MCF 10A (cell line): ENCODE measurements at regions not wholly inside any gene's neighbourhood (a gene's known extent, or its start where the extent isn't known, plus 50 kb on each side); places are given as distances from the start of the nearest gene placed in this dataset.

Experiments
- BruUV-seq: library from RNA; stranded (reverse); fragments of 400-500 nt; replicated peaks from 2 replicates; lab custom pipeline; 2021; lab: Mats Ljungman, UMichigan
- CTCF ChIA-PET: fragments of 300-600 bp; sonication (Branson Sonifier 250); formaldehyde crosslinking; extraction: SDS; loops from one replicate; lab custom pipeline; 2021; ENCODE audit warnings: antibody characterized with exemption, inconsistent platforms; lab: Yijun Ruan, JAX
- POLR2A ChIA-PET: fragments of 300-600, 350-650 bp; sonication (Branson Sonifier 250); formaldehyde crosslinking; extraction: SDS; loops from one replicate; lab custom pipeline; 2020; ENCODE audit warnings: antibody characterized with exemption, inconsistent platforms; lab: Yijun Ruan, JAX
- DNase-seq: peaks from one replicate; pipeline ENCODE4 v3.0.0-alpha.2; 2018; ENCODE audit not compliant: unreplicated experiment
- H3K27ac Mint-ChIP-seq: one replicate; pipeline ENCODE4 v1.8.0; 2022; ENCODE audit warnings: mild to moderate bottlenecking, low read depth, mixed read lengths; ENCODE audit not compliant: unreplicated experiment
- H3K27me3 Mint-ChIP-seq: one replicate; pipeline ENCODE4 v1.8.0; 2022; ENCODE audit warnings: mixed read lengths; ENCODE audit not compliant: insufficient read depth, unreplicated experiment
- H3K36me3 Mint-ChIP-seq: one replicate; pipeline ENCODE4 v1.8.0; 2022; ENCODE audit warnings: mild to moderate bottlenecking, moderate library complexity, mixed read lengths; ENCODE audit not compliant: insufficient read depth, unreplicated experiment
- H3K4me1 Mint-ChIP-seq: one replicate; pipeline ENCODE4 v1.8.0; 2022; ENCODE audit warnings: mixed read lengths; ENCODE audit not compliant: insufficient read depth, unreplicated experiment
- H3K4me3 Mint-ChIP-seq: one replicate; pipeline ENCODE4 v1.8.0; 2022; ENCODE audit warnings: mild to moderate bottlenecking, moderate library complexity, mixed read lengths; ENCODE audit not compliant: unreplicated experiment
- H3K9me3 Mint-ChIP-seq: one replicate; pipeline ENCODE4 v1.8.0; 2022; ENCODE audit warnings: mixed read lengths; ENCODE audit not compliant: unreplicated experiment
- CTCF ChIP-seq: fragments of 200-600 bp; IDR thresholded peaks from one replicate; pipeline ENCODE4 v1.8.0; 2022; ENCODE audit warnings: antibody characterized with exemption, mild to moderate bottlenecking; ENCODE audit not compliant: unreplicated experiment
- intact Hi-C: fragments of 100-400 bp; cut with micrococcal nuclease; formaldehyde crosslinking; loops from 2 replicates; pipeline ENCODE4 v1.14.1; 2022

- DNase-seq, result no peak
- no peak for TF ChIP-seq CTCF
- Mint-ChIP-seq H3K27me3 (no peaks in the 10 kb centered on the region), H3K27ac (no peak overlapping the region), H3K4me1 (peaks cover 28% of the 10 kb centered on the region), H3K4me3 (no peak overlapping the region), H3K36me3 (no peaks in the 10 kb centered on the region), H3K9me3 (no peaks in the 10 kb centered on the region)
- ChIA-PET CTCF (interaction anchor here (0.5 to 1.9 kb wide), 8 partner anchors 12 to 1392 kb away, joined by 3 to 5 read pairs (median 3); no protein-coding TSS in a partner anchor), POLR2A (interaction anchor here (0.6 to 2.6 kb wide), 11 partner anchors 12 to 335 kb away, joined by 3 to 34 read pairs (median 6); partner anchors contain the start of gene JAG1)
- intact Hi-C loops, result loop anchor here (5.0 to 10.0 kb wide), 3 partner anchors 78 to 174 kb away; no protein-coding TSS in a partner anchor
- no TSS peak for BruUV-seq
These were observed 326.6 kb upstream of the JAG1 start for GRCh38 chr20:11000416-11000815.

GRCh38 chr20:11001302-11001701 lies 327.5 kb upstream of the JAG1 start:
- H3K4me3 Mint-ChIP-seq, result peak overlapping the region; percentile 33
- intact Hi-C loops, result loop anchor here (1.0 to 10.0 kb wide), 4 partner anchors 79 to 327 kb away; no protein-coding TSS in a partner anchor
- peak overlapping the region; percentile 91 for H3K27ac Mint-ChIP-seq
- H3K9me3 Mint-ChIP-seq, result peaks cover 4% of the 10 kb centered on the region
- no peaks in the 10 kb centered on the region for H3K36me3 Mint-ChIP-seq
- POLR2A ChIA-PET, result interaction anchor here (0.6 to 2.6 kb wide), 35 partner anchors 8 to 451 kb away, joined by 3 to 34 read pairs (median 4); partner anchors contain the start of gene JAG1
- CTCF ChIA-PET, result interaction anchor here (0.5 to 1.9 kb wide), 18 partner anchors 7 to 1392 kb away, joined by 3 to 11 read pairs (median 4); partner anchors contain the start of gene JAG1
- DNase-seq, result no peak
- H3K4me1 Mint-ChIP-seq, result peaks cover 28% of the 10 kb centered on the region
- H3K27me3 Mint-ChIP-seq, result no peaks in the 10 kb centered on the region
- TF ChIP-seq CTCF, result no peak
- BruUV-seq, result TSS peak; percentile 98

GRCh38 chr20:11001764-11002540 lies 328.2 kb upstream of the JAG1 start:
- POLR2A ChIA-PET, result interaction anchor here (0.6 to 2.6 kb wide), 36 partner anchors 9 to 450 kb away, joined by 3 to 34 read pairs (median 4); partner anchors contain the start of gene JAG1
- peak overlapping the region; percentile 91 for H3K27ac Mint-ChIP-seq
- BruUV-seq, result TSS peak; percentile 68
- peaks cover 28% of the 10 kb centered on the region for H3K4me1 Mint-ChIP-seq
- no peaks in the 10 kb centered on the region for H3K27me3 Mint-ChIP-seq
- peaks cover 9% of the 10 kb centered on the region for H3K9me3 Mint-ChIP-seq
- H3K4me3 Mint-ChIP-seq, result peak overlapping the region; percentile 33
- TF ChIP-seq CTCF, result no peak
- DNase-seq, result peak; percentile 99
- intact Hi-C loops, result loop anchor here (1.0 to 10.0 kb wide), 5 partner anchors 80 to 331 kb away; no protein-coding TSS in a partner anchor
- no peaks in the 10 kb centered on the region for H3K36me3 Mint-ChIP-seq
- CTCF ChIA-PET, result interaction anchor here (0.6 to 1.9 kb wide), 20 partner anchors 8 to 523 kb away, joined by 3 to 11 read pairs (median 3); partner anchors contain the start of gene JAG1

- Mint-ChIP-seq H3K4me1 (peaks cover 28% of the 10 kb centered on the region), H3K27ac (peak overlapping the region; percentile 91), H3K9me3 (peaks cover 9% of the 10 kb centered on the region), H3K36me3 (no peaks in the 10 kb centered on the region), H3K27me3 (no peaks in the 10 kb centered on the region), H3K4me3 (no peak overlapping the region)
- DNase-seq, result no peak
- CTCF ChIA-PET, result interaction anchor here (0.7 kb wide), 1 partner anchor 583 kb away, joined by 3 read pairs; no protein-coding TSS in a partner anchor
- POLR2A ChIA-PET, result interaction anchor here (0.6 to 1.2 kb wide), 9 partner anchors 10 to 492 kb away, joined by 3 to 7 read pairs (median 4); partner anchors contain the start of gene JAG1
- no peak for TF ChIP-seq CTCF
- no TSS peak for BruUV-seq
- intact Hi-C loops, result loop anchor here (5.0 to 10.0 kb wide), 3 partner anchors 81 to 171 kb away; no protein-coding TSS in a partner anchor
These were observed 329.5 kb upstream of the JAG1 start for GRCh38 chr20:11003341-11003740.
